A673 (cell line): ENCODE measurements at regions not wholly inside any gene's neighbourhood (a gene's known extent, or its start where the extent isn't known, plus 50 kb on each side); places are given as distances from the start of the nearest gene placed in this dataset.

Source experiments
- BruUV-seq: library from RNA; stranded (reverse); fragments of 400-500 nt; replicated peaks from 2 replicates; lab custom pipeline; 2021; lab: Mats Ljungman, UMichigan
- CTCF ChIA-PET: fragments of 300-600 bp; sonication (Branson Sonifier 250); formaldehyde crosslinking; loops from one replicate; lab custom pipeline; 2022; ENCODE audit warnings: antibody characterized with exemption; lab: Charles Lee
- POLR2A ChIA-PET: fragments of 300-600 bp; sonication (Branson Sonifier 250); formaldehyde crosslinking; loops from one replicate; lab custom pipeline; 2022; ENCODE audit warnings: antibody characterized with exemption; ENCODE audit not compliant: low non-redundant PET; lab: Charles Lee
- DNase-seq: peaks from one replicate; pipeline ENCODE4 v3.0.0-alpha.2; 2015; ENCODE audit warnings: low spot score
- H3K27ac ChIP-seq: fragments of 200-600 bp; sonication (generic); 2 replicates; pipeline ENCODE4 v1.5.1; 2016; ENCODE audit warnings: mixed run types, low read depth, mild to moderate bottlenecking, mixed read lengths, antibody characterized with exemption, low read length; ENCODE audit not compliant: poor library complexity, severe bottlenecking
- H3K27me3 ChIP-seq: fragments of 200-600 bp; sonication (generic); replicated peaks from 2 replicates; pipeline ENCODE4 v1.6.1; 2017; ENCODE audit warnings: mixed run types, low read depth, mild to moderate bottlenecking, mixed read lengths, antibody characterized with exemption, low read length; ENCODE audit not compliant: insufficient read depth, poor library complexity
- H3K36me3 ChIP-seq: fragments of 200-600 bp; sonication (generic); 2 replicates; pipeline ENCODE4 v1.6.1; 2016; ENCODE audit warnings: mixed run types, mild to moderate bottlenecking, mixed read lengths, antibody characterized with exemption, low read length; ENCODE audit not compliant: insufficient read depth, poor library complexity, severe bottlenecking
- H3K4me1 ChIP-seq: fragments of 200-600 bp; sonication (generic); 2 replicates; pipeline ENCODE4 v1.6.1; 2017; ENCODE audit warnings: mixed run types, mild to moderate bottlenecking, mixed read lengths, antibody characterized with exemption, low read length; ENCODE audit not compliant: insufficient read depth, poor library complexity, severe bottlenecking
- H3K4me3 ChIP-seq: fragments of 200-600 bp; sonication (generic); 2 replicates; pipeline ENCODE4 v1.5.1; 2016; ENCODE audit warnings: low read depth, mixed run types, mild to moderate bottlenecking, mixed read lengths, low read length; ENCODE audit not compliant: poor library complexity, severe bottlenecking
- H3K9me3 ChIP-seq: fragments of 200-600 bp; sonication (generic); 2 replicates; pipeline ENCODE4 v1.6.1; 2016; ENCODE audit warnings: mixed run types, low read depth, mild to moderate bottlenecking, mixed read lengths, antibody characterized with exemption, low read length; ENCODE audit not compliant: poor library complexity, severe bottlenecking
- CTCF ChIP-seq: fragments of 300-800, 200-600 bp; sonication (generic); conservative IDR thresholded peaks from 2 replicates; pipeline ENCODE4 v1.5.1; 2017; ENCODE audit warnings: low read depth, mild to moderate bottlenecking, antibody characterized with exemption, low read length, moderate library complexity, mixed read lengths
- EZH2 ChIP-seq: fragments of 200-600 bp; sonication (generic); IDR thresholded peaks from 2 replicates; pipeline ENCODE4 v1.6.1; 2017; ENCODE audit warnings: borderline replicate concordance, low read depth, mild to moderate bottlenecking, mixed read lengths, antibody characterized with exemption, low read length; ENCODE audit not compliant: poor library complexity, severe bottlenecking
- intact Hi-C: fragments of 100-400 bp; cut with micrococcal nuclease; formaldehyde crosslinking; loops from one replicate; pipeline ENCODE4 v1.10.0; 2022; ENCODE audit not compliant: unreplicated experiment

GRCh38 chr2:122031544-122032263 lies 276.3 kb downstream of the TSN start:
- Histone ChIP-seq H3K27ac (peak overlapping the region; percentile 49), H3K9me3 (no peaks in the 10 kb centered on the region), H3K27me3 (no peaks in the 10 kb centered on the region), H3K36me3 (no peaks in the 10 kb centered on the region), H3K4me3 (no peak overlapping the region), H3K4me1 (peaks cover 60% of the 10 kb centered on the region)
- peak; percentile 94 for DNase-seq
- ChIA-PET POLR2A (no interaction called here), CTCF (no interaction called here)
- BruUV-seq, result no TSS peak
- TF ChIP-seq CTCF (0 out of 2 replicates have a peak, but pooled peaks have one; percentile 19), EZH2 (no peak)
- intact Hi-C loops, result loop anchor here (2.0 kb wide), 1 partner anchor 33 kb away; no protein-coding TSS in a partner anchor

GRCh38 chr2:122032264-122032645 lies 276.8 kb downstream of the TSN start:
- no TSS peak for BruUV-seq
- no peak for DNase-seq
- Histone ChIP-seq H3K4me1 (peaks cover 60% of the 10 kb centered on the region), H3K27me3 (no peaks in the 10 kb centered on the region), H3K9me3 (no peaks in the 10 kb centered on the region), H3K27ac (peak overlapping the region; percentile 49), H3K36me3 (no peaks in the 10 kb centered on the region), H3K4me3 (no peak overlapping the region)
- intact Hi-C loops, result loop anchor here (2.0 kb wide), 1 partner anchor 33 kb away; no protein-coding TSS in a partner anchor
- ChIA-PET POLR2A (no interaction called here), CTCF (no interaction called here)
- no peak for TF ChIP-seq CTCF
- no peak for TF ChIP-seq EZH2

- Histone ChIP-seq H3K9me3 (no peaks in the 10 kb centered on the region), H3K4me3 (no peak overlapping the region), H3K36me3 (no peaks in the 10 kb centered on the region), H3K27ac (no peak overlapping the region), H3K4me1 (peaks cover 55% of the 10 kb centered on the region), H3K27me3 (no peaks in the 10 kb centered on the region)
- ChIA-PET CTCF (no interaction called here), POLR2A (no interaction called here)
- intact Hi-C loops, result loop anchor here (2.0 kb wide), 1 partner anchor 35 kb away; no protein-coding TSS in a partner anchor
- no TSS peak for BruUV-seq
- TF ChIP-seq CTCF, result no peak
- DNase-seq, result no peak
These were observed 278.3 kb downstream of the TSN start for GRCh38 chr2:122033778-122034177.
